AG04450 (cell line): ENCODE measurements at regions not wholly inside any gene's neighbourhood (a gene's known extent, or its start where the extent isn't known, plus 50 kb on each side); places are given as distances from the start of the nearest gene placed in this dataset.

Experiments used
- CTCF ChIA-PET: fragments of 300-600, 350-600 bp; formaldehyde crosslinking; extraction: SDS; loops from one replicate; lab custom pipeline; 2022; ENCODE audit warnings: antibody characterized with exemption, inconsistent platforms; lab: Charles Lee
- POLR2A ChIA-PET: fragments of 350-600 bp; formaldehyde crosslinking; extraction: SDS; loops from one replicate; lab custom pipeline; 2021; ENCODE audit warnings: antibody characterized with exemption, inconsistent platforms; lab: Yijun Ruan, JAX
- DNase-seq: peaks from one replicate; pipeline ENCODE4 v3.0.0-alpha.2; 2011; ENCODE audit warnings: low read depth, low spot score
- H3K27ac ChIP-seq: one replicate; pipeline ENCODE4 v1.5.1; 2012; ENCODE audit warnings: low read depth, low read length, control low read depth
- H3K27me3 ChIP-seq: one replicate; pipeline ENCODE4 v1.6.0; 2012; ENCODE audit warnings: low read length; ENCODE audit not compliant: control insufficient read depth, insufficient read depth
- H3K4me3 ChIP-seq: 2 replicates; pipeline ENCODE4 v1.5.1; 2011; ENCODE audit warnings: mild to moderate bottlenecking, low read depth, low read length, control low read depth
- H3K9me3 ChIP-seq: 2 replicates; pipeline ENCODE4 v1.5.1; 2012; ENCODE audit warnings: low read length; ENCODE audit not compliant: control insufficient read depth, insufficient read depth
- TF ChIP-seq, protein P1 (sequence below): IDR thresholded peaks from 2 replicates; pipeline ENCODE4 v1.5.1; 2011; ENCODE audit warnings: low read depth, low read length, control low read depth, inconsistent platforms

DNA sequence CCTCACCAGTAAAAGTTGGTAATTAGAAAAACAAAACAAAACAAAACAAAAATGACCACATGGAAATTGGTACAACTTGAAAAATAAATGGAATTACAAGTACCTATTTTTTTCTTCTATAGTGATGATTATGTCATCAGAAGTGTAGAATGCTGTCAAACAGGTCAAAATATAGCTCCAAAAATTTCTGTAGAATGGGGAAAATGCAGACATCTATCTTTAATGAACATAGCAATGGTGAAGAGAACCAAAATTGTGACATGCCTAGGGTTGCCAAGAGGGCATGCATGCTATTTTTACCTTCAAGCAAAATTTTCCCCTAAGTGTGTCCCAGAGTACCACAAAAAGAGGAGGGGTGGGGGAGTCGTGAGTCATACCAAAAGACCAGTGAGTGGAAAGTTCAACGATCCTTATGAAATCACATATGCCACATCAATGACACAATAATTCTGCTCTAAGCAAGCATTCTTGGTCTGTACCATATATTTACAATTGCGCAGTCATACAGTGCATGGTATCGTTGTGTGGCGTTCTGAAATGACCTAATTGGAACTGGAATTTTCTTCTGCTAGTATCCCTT lies 1436.4 kb downstream of the SUCLG1 start:
- TF ChIP-seq, protein P1, sequence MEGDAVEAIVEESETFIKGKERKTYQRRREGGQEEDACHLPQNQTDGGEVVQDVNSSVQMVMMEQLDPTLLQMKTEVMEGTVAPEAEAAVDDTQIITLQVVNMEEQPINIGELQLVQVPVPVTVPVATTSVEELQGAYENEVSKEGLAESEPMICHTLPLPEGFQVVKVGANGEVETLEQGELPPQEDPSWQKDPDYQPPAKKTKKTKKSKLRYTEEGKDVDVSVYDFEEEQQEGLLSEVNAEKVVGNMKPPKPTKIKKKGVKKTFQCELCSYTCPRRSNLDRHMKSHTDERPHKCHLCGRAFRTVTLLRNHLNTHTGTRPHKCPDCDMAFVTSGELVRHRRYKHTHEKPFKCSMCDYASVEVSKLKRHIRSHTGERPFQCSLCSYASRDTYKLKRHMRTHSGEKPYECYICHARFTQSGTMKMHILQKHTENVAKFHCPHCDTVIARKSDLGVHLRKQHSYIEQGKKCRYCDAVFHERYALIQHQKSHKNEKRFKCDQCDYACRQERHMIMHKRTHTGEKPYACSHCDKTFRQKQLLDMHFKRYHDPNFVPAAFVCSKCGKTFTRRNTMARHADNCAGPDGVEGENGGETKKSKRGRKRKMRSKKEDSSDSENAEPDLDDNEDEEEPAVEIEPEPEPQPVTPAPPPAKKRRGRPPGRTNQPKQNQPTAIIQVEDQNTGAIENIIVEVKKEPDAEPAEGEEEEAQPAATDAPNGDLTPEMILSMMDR = no peak
- no peak for DNase-seq
- ChIA-PET POLR2A (no interaction called here), CTCF (no interaction called here)
- Histone ChIP-seq H3K27me3 (no peaks in the 10 kb centered on the region), H3K9me3 (no peaks in the 10 kb centered on the region), H3K4me3 (no peak overlapping the region), H3K27ac (no peak overlapping the region)

DNA sequence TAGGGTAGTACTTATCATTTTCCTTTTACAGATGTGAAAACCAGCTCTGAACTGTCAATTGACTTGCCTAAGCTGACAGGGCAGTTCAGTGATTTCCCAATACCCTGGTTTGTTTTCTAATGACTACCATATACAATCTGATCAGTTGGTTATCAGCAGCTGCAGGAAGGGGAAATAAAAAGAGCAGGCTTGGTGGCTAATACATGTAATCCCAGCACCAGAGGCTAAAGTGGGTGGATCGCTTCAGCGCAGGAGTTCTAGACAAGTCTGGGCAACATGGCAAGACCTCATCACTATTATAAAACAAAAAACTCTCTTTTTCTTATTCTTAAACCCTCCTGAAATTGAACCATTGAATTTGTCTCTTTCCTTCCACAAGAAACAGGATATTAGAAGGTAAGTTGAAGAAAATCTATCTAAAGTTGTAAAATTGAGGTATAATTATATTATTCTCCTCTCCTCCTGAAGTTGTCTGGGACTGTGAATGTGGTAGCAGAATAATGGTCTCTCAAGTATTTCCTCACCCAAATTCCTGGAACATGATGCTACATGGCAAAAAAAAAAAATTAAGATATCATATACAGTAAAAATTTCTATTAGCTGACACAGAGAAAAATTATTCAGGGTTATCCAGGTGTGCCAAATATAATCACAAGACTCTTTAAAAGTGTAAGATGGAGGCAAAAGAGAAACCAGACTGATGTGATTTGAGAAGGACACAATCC lies 1441.6 kb downstream of the SUCLG1 start:
- POLR2A ChIA-PET = no interaction called here
- H3K4me3 ChIP-seq = no peak overlapping the region
- TF ChIP-seq, protein P1 = no peak
- DNase-seq = no peak
- H3K9me3 ChIP-seq = no peaks in the 10 kb centered on the region
- CTCF ChIA-PET = no interaction called here
- H3K27ac ChIP-seq = no peak overlapping the region
- H3K27me3 ChIP-seq = no peaks in the 10 kb centered on the region

DNA sequence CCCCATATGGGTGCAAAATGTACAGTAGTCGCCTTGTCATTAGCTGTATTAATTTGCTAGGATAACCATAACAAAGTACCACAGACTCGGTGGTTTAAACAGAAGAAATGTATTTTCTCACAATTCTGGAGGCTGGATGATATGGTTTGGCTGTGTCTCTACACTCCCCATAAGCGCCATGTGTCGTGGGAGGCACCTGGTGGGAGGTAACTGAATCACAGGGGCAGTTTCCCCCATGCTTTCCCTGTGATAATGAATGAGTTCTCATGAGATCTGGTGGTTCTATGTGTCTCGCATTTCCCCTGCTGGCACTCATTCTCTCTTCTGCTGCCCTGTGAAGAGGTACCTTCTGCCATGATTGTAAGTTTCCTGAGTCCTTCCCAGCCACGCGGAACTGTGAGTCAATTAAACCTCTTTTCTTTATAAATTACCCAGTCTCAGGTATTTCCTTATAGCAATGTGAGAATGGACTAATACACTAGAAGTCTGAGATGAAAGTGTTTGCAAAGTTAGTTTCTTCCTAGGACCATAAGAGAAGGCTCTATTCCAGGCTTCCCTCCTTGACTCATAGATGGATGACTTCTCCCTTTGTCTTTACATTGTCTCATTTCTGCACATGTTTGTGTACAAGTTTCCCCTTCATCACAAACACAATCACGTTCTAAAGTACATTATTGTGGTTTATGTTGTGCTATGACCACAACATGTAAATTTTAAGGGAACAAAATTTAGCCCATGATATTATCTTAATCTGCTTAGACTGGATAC lies 1442.6 kb downstream of the SUCLG1 start:
- DNase-seq = no peak
- POLR2A ChIA-PET = no interaction called here
- H3K27me3 ChIP-seq = no peaks in the 10 kb centered on the region
- CTCF ChIA-PET = no interaction called here
- H3K4me3 ChIP-seq = no peak overlapping the region
- TF ChIP-seq, protein P1 = no peak
- H3K9me3 ChIP-seq = no peaks in the 10 kb centered on the region
- no peak overlapping the region for H3K27ac ChIP-seq

DNA sequence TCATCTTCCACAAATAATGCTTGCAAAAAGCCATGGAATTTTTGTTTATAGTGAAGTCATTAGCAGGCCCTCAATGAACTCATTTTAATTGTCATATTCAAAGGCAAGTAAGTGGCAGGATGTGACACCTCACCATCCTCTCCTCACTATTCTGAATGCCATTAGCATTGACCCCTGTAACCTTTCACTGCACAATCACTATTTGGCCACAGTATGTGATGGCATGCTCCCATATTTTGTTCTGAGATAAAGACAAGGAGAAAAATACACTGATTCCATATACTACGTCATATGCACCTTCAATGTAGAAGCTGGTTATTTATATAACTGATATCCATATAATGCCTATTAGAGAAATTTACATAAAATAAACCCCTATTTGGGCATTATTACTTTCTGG lies 1443.2 kb downstream of the SUCLG1 start:
- Histone ChIP-seq H3K4me3 (no peak overlapping the region), H3K27me3 (no peaks in the 10 kb centered on the region), H3K27ac (no peak overlapping the region), H3K9me3 (no peaks in the 10 kb centered on the region)
- TF ChIP-seq, protein P1 = no peak
- DNase-seq = no peak
- POLR2A ChIA-PET = no interaction called here
- CTCF ChIA-PET = no interaction called here
